ENCODE measurements at regions not wholly inside any gene's neighbourhood (a gene's known extent, or its start where the extent isn't known, plus 50 kb on each side); places are given as distances from the start of the nearest gene placed in this dataset.

GRCh38 chr1:71295350-71295749, 214.5 kb upstream of the ZRANB2 start:
- TF ChIP-seq RAD21 (IDR thresholded peaks at IDR 0.05; ENCODE audit: low read depth) (no peak), USF1 (IDR thresholded peaks at IDR 0.05) (no peak), EP300 (IDR thresholded peaks at IDR 0.05; ENCODE audit: borderline replicate concordance) (no peak), FOXM1 (IDR thresholded peaks at IDR 0.05; ENCODE audit: borderline replicate concordance, low read depth) (no peak), YY1 (IDR thresholded peaks at IDR 0.05; ENCODE audit: low read depth) (no peak), TEAD4 (IDR thresholded peaks at IDR 0.05) (no peak), REST (IDR thresholded peaks at IDR 0.05; ENCODE audit: low read depth) (no peak), NFIC (IDR thresholded peaks at IDR 0.05) (no peak), TAF1 (IDR thresholded peaks at IDR 0.05; ENCODE audit: low read depth) (no peak), TCF12 (IDR thresholded peaks at IDR 0.05; ENCODE audit: low read depth) (no peak)
